Mucosa of rectum (tissue), 2 donors: ENCODE measurements at regions not wholly inside any gene's neighbourhood (a gene's known extent, or its start where the extent isn't known, plus 50 kb on each side); places are given as distances from the start of the nearest gene placed in this dataset.

Experiments
- H3K27ac ChIP-seq, 2 donors: one replicate each; pipeline ENCODE4 v1.7.0; 2013; ENCODE audit warnings: inconsistent platforms in 2 of 2, low read depth in 2 of 2, low read length in 2 of 2
- H3K27me3 ChIP-seq, 2 donors: one replicate each; pipeline ENCODE4 v1.7.0; 2013; ENCODE audit warnings: low read length in 2 of 2; ENCODE audit not compliant: control insufficient read depth in 2 of 2, insufficient read depth in 2 of 2
- H3K36me3 ChIP-seq, 2 donors: one replicate each; pipeline ENCODE4 v1.7.0; 2013; ENCODE audit warnings: low read length in 2 of 2; ENCODE audit not compliant: control insufficient read depth in 2 of 2, insufficient read depth in 2 of 2
- H3K4me1 ChIP-seq, 2 donors: one replicate each; pipeline ENCODE4 v1.7.0; 2013; ENCODE audit warnings: low read length in 2 of 2, mild to moderate bottlenecking in 1 of 2; ENCODE audit not compliant: control insufficient read depth in 2 of 2, insufficient read depth in 2 of 2
- H3K4me3 ChIP-seq, 2 donors: one replicate each; pipeline ENCODE4 v1.7.0; 2013; ENCODE audit warnings: low read length in 2 of 2
- H3K9ac ChIP-seq, 2 donors: one replicate each; pipeline ENCODE4 v1.7.0; 2013; ENCODE audit warnings: low read length in 2 of 2, low read depth in 1 of 2, mild to moderate bottlenecking in 1 of 2
- H3K9me3 ChIP-seq, 2 donors: one replicate each; pipeline ENCODE4 v1.7.0; 2013; ENCODE audit warnings: low read length in 2 of 2; ENCODE audit not compliant: control insufficient read depth in 2 of 2
- donor health status: healthy.
- donor health status: Normal muscosa, but diverticular disease.

DNA sequence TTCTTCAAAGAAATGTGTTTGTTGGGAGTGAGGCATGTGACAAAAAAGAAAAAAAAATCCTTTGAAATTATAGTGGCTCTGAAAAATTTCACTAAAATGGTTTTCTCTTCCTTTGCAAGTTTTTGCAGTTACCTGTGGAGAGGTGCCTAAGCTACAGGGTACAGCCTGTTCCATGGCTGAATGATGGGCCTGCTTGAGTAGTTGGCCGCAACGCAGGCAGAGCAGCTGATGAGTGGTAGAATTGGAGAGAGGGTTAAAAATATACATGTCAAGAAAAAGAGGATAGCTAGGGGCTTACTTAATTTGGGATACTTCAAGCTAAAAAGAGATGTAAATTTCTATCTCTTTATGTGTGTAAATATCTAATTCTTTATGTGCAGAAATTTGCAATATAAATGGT, 629.1 kb upstream of the SLC10A2 start:
- no peaks in the 10 kb centered on the region for H3K9me3 ChIP-seq
- no peak overlapping the region for H3K4me3 ChIP-seq
- no peaks in the 10 kb centered on the region for H3K27me3 ChIP-seq
- H3K9ac ChIP-seq = no peak overlapping the region
- H3K27ac ChIP-seq = no peak overlapping the region
- H3K36me3 ChIP-seq = no peaks in the 10 kb centered on the region
- no peaks in the 10 kb centered on the region for H3K4me1 ChIP-seq

DNA sequence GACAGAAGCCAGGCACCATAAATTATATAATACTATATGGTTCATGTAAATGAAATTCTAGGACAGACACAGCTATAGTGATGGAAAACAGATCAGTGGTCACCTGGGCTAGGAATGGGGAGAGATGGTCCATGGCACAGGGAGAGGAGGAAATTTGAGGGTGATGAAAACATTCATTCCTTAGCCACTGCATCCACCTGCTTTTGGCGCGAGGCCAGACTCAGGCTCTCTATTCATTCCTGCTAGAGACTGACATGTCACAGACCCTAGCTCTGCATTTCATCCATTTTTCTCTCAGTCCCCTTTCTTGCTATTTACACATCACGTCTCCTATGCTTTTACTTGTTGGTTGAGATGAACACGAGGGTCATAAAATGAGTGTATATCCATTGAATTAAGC, 628.3 kb upstream of the SLC10A2 start:
- Histone ChIP-seq H3K4me1 (no peaks in the 10 kb centered on the region), H3K27ac (no peak overlapping the region), H3K9me3 (no peaks in the 10 kb centered on the region)

DNA sequence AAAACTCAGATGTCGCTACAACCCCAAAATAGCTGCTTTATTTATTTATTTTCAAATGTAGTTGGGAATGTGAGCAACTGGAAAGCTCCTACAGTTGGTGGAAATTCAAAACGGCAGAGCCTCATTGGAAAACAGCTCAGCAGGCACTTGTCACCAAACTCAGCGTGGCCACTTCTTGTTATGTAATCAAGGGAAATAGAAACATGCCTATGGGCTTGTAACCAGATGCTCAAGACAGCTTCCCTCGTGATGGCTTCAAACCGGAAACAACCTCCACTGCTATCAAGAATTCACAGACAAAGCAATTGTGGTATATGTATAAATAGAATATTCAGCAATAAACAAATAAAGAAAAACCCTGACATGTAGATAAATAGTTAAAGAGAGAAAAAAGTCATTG, 627.8 kb upstream of the SLC10A2 start:
- Histone ChIP-seq H3K4me3 (no peak overlapping the region), H3K9me3 (no peaks in the 10 kb centered on the region), H3K27ac (no peak overlapping the region), H3K36me3 (no peaks in the 10 kb centered on the region), H3K9ac (no peak overlapping the region), H3K27me3 (no peaks in the 10 kb centered on the region), H3K4me1 (no peaks in the 10 kb centered on the region)

More for the DNA sequence above, 628.3 kb upstream of the SLC10A2 start:
- H3K27me3 ChIP-seq = no peaks in the 10 kb centered on the region
- no peak overlapping the region for H3K9ac ChIP-seq
- no peak overlapping the region for H3K4me3 ChIP-seq
- H3K36me3 ChIP-seq = no peaks in the 10 kb centered on the region

DNA sequence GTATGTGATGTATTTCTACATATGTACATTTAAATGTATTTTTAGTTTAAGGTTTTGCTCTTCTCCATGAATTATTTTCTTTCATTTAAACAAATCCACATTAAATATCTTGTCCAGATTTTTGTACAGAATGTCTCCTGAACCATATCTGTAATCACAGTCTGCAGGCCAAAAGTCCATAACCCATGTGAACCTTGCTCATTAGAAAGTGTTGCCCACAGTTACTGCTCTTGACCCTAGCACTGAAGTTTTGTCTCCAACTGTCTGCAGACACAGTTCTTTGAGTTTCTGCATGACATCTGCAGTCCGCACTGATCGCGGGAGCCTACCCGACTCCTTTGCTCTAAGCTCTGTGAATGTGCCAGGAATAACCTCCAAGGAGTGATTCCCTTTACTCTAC, 626.2 kb upstream of the SLC10A2 start:
- no peak overlapping the region for H3K4me3 ChIP-seq
- no peaks in the 10 kb centered on the region for H3K36me3 ChIP-seq
- no peaks in the 10 kb centered on the region for H3K4me1 ChIP-seq
- H3K27ac ChIP-seq = no peak overlapping the region
- H3K27me3 ChIP-seq = no peaks in the 10 kb centered on the region
- H3K9ac ChIP-seq = no peak overlapping the region
- no peaks in the 10 kb centered on the region for H3K9me3 ChIP-seq

DNA sequence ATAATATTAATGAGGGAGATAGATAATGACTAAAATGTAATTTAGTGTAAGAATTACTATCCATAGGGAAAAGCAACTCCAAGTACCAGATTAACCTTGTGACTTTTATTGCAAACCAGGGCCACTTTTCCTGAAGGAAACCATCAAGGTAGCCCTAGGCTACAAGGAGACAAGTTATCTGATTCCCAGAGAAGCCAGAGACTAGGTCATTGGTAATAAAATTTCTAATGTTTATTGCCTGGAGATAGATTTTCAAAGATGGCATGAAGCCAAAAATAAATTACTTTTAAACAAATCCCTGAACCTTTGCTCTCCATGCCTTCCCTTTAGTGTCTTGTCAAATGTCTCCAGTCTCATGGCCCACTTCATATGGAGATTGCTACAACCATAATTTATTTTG, 610.1 kb upstream of the SLC10A2 start:
- Histone ChIP-seq H3K27ac (no peak overlapping the region), H3K36me3 (no peaks in the 10 kb centered on the region), H3K9ac (no peak overlapping the region), H3K4me1 (no peaks in the 10 kb centered on the region), H3K9me3 (no peaks in the 10 kb centered on the region), H3K4me3 (no peak overlapping the region), H3K27me3 (no peaks in the 10 kb centered on the region)

DNA sequence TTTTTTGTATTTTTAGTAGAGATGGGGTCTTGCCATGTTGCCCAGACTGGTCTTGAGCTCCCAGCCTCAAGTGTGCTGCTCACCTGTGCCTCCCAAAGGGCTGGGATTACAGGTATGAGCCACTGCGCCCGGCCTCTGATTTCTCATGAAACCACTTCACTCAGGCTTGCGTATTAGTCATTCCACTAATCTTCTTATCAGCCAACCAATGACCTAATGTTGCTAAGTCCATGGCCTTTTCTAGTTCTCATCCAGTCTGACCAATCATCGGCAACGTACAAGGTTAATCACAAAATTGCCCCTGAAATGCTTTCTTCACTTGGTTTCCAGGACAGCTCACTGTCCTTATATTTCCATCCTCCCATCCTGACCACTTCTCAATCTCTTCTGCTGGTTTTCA, 605.3 kb upstream of the SLC10A2 start:
- H3K4me1 ChIP-seq = no peaks in the 10 kb centered on the region
- H3K27me3 ChIP-seq = no peaks in the 10 kb centered on the region
- H3K27ac ChIP-seq = no peak overlapping the region
- no peak overlapping the region for H3K9ac ChIP-seq
- no peak overlapping the region for H3K4me3 ChIP-seq
- no peaks in the 10 kb centered on the region for H3K9me3 ChIP-seq
- H3K36me3 ChIP-seq = no peaks in the 10 kb centered on the region

DNA sequence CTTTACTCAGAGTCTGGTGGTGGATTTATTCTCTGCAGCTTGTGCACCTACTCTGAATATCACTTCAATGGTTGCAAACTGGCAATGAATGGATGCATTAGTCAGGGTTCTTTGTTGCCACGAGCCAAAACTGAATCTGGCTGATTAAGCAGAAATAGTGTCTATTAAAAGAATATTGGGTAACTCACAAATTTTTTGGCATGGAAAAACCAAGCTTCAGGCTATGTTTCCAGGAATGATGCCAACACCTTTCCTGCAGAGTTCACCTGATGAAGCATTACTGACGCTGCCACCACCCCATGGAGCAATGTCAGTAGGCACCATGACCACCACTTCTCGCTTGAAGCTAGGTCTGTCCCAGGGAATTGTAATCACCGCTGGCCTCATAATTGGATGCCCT, 597.8 kb upstream of the SLC10A2 start:
- Histone ChIP-seq H3K4me3 (no peak overlapping the region), H3K9ac (no peak overlapping the region), H3K9me3 (no peaks in the 10 kb centered on the region), H3K27ac (no peak overlapping the region), H3K36me3 (no peaks in the 10 kb centered on the region), H3K4me1 (no peaks in the 10 kb centered on the region), H3K27me3 (no peaks in the 10 kb centered on the region)

DNA sequence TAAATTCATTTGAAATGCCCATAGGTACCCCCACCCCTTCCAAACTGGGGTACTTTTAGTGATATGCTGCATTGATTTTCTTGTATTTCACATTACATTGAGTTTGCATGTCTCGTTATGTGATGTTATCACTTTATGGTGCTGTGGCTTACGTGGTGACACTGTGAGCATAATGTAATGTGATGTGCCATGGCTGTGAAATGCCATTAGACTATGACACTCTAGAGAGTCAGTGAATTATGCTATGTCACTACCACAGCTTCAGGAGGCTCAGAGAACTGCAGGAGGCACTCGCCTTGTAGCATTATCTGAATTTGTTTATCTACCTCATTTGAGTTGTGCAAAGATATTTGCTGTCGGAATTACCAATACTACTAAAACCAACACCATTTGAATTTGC, 590.1 kb upstream of the SLC10A2 start:
- Histone ChIP-seq H3K4me1 (no peaks in the 10 kb centered on the region), H3K27me3 (no peaks in the 10 kb centered on the region), H3K36me3 (no peaks in the 10 kb centered on the region), H3K4me3 (no peak overlapping the region), H3K9me3 (no peaks in the 10 kb centered on the region), H3K27ac (no peak overlapping the region), H3K9ac (no peak overlapping the region)

DNA sequence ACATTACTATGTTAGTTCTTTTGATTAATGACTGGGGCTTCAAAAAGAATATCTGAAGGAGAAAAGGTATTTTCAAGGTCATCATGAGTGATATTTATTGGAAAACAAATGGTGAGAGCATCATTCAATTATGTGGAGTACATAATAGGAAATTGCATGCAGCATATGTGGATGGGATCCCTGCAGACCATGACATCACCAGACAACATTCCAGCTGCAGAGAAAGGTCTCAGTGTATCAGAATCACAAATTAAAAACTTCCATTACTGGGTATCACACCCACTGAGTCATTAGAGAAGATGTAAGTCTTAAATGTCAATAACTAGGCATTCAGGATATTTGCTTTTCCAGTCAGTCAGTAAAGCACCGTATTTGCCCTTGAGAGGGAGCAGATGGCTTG, 574.4 kb upstream of the SLC10A2 start:
- Histone ChIP-seq H3K9ac (no peak overlapping the region), H3K27ac (no peak overlapping the region), H3K27me3 (no peaks in the 10 kb centered on the region), H3K4me3 (no peak overlapping the region), H3K4me1 (no peaks in the 10 kb centered on the region), H3K36me3 (no peaks in the 10 kb centered on the region), H3K9me3 (no peaks in the 10 kb centered on the region)

DNA sequence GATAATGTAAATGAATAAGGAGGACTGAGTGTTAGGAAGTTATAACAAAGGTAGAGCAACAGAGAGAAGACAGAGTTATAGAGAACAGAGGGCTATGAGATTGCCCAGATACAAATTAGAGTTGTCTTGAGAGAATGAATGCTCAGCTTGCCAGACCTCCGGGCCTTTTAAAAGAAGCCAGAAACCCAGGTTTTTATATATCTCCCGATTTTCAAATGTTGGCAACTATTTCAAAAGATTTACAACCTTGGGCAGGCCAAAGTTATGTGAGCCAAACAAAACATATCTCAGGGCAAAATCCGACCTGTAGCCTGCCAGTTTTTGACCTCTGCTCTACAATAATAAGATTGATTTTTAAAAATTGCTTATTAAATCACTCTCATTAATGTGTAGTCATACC, 573.1 kb upstream of the SLC10A2 start:
- Histone ChIP-seq H3K9me3 (no peaks in the 10 kb centered on the region), H3K4me3 (no peak overlapping the region), H3K27me3 (no peaks in the 10 kb centered on the region), H3K27ac (no peak overlapping the region), H3K36me3 (no peaks in the 10 kb centered on the region), H3K9ac (no peak overlapping the region), H3K4me1 (no peaks in the 10 kb centered on the region)

DNA sequence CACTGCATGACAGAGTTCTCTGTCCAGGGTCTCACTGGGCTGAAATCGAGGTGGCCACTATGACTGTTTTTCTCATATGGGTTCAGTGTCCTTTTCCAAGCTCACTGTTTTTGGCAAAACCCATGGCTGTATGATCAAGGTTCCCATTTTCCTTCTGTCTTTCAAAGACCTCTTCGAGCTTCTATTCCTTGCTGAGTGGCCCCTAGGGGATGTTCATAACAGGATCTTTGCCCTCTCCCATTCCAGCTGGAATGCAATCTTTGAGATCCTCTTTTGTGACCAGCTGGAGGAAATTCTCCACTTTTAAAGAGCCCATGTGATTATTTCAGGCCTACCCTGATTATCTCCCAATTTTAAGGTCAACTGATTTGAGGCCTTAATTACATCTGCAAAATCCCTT, 572.5 kb upstream of the SLC10A2 start:
- Histone ChIP-seq H3K9ac (no peak overlapping the region), H3K27ac (no peak overlapping the region), H3K4me1 (no peaks in the 10 kb centered on the region), H3K27me3 (no peaks in the 10 kb centered on the region), H3K9me3 (no peaks in the 10 kb centered on the region), H3K4me3 (no peak overlapping the region), H3K36me3 (no peaks in the 10 kb centered on the region)
